ENCODE measurements at regions not wholly inside any gene's neighbourhood (a gene's known extent, or its start where the extent isn't known, plus 50 kb on each side); places are given as distances from the start of the nearest gene placed in this dataset.
A peak's percentile ranks its signal among the peaks of the same experiment; 100 is the strongest.

- CTCF ChIA-PET (ENCODE audit: low intra/inter-chr PET ratio): no interaction called here
These were observed 331.6 kb upstream of the STXBP6 start for GRCh38 chr14:25381498-25381897.

GRCh38 chr14:25375639-25376038 is 325.7 kb upstream of the STXBP6 start:
- H3K27me3 ChIP-seq (ENCODE audit: control insufficient read depth in 2 of 2, insufficient read depth in 2 of 2, low read length in 2 of 2): no peaks in the 10 kb centered on the region
- no peaks in the 10 kb centered on the region for H3K4me1 ChIP-seq (replicated peaks in 1 of 2; ENCODE audit: control insufficient read depth in 2 of 2, insufficient read depth in 2 of 2, low read length in 2 of 2)
- no peaks in the 10 kb centered on the region for H3K36me3 ChIP-seq (ENCODE audit: control insufficient read depth, insufficient read depth, low read length)
- no peaks in the 10 kb centered on the region for H4K20me1 ChIP-seq (replicated peaks; ENCODE audit: control insufficient read depth, insufficient read depth, low read length)
- ChIA-PET CTCF (ENCODE audit: low intra/inter-chr PET ratio) (no interaction called here), POLR2A (no interaction called here)
- TF ChIP-seq ZNF780A (CRISPR knock-in tag; IDR thresholded peaks at IDR 0.05): no peak
- TF ChIP-seq ZNF12 (CRISPR knock-in tag; IDR thresholded peaks at IDR 0.05): no peak
- no peak for TF ChIP-seq ZKSCAN3 (CRISPR knock-in tag; IDR thresholded peaks at IDR 0.05)
- no peak for TF ChIP-seq HOXB6 (CRISPR knock-in tag; IDR thresholded peaks at IDR 0.05; ENCODE audit: borderline replicate concordance)
- no peak for TF ChIP-seq ZNF668 (CRISPR knock-in tag; IDR thresholded peaks at IDR 0.05)
- TF ChIP-seq GATA2 (CRISPR knock-in tag; IDR thresholded peaks at IDR 0.05): no peak
- no peak for TF ChIP-seq MTF1 (CRISPR knock-in tag; IDR thresholded peaks at IDR 0.05; ENCODE audit: borderline replicate concordance)
- TF ChIP-seq ZNF253 (CRISPR knock-in tag; conservative IDR thresholded peaks at IDR 0.05): no peak
- TF ChIP-seq ZNF764 (CRISPR knock-in tag; IDR thresholded peaks at IDR 0.05; ENCODE audit: low read depth): no peak
- TF ChIP-seq ZNF121 (CRISPR knock-in tag; conservative IDR thresholded peaks at IDR 0.05): no peak
- no peak for TF ChIP-seq TEAD4 (IDR thresholded peaks at IDR 0.05; ENCODE audit: low read length)
- TF ChIP-seq TEAD4 (CRISPR knock-in tag; IDR thresholded peaks at IDR 0.05; ENCODE audit: borderline replicate concordance): no peak
- TF ChIP-seq NCOA4 (IDR thresholded peaks at IDR 0.05; ENCODE audit: partially characterized antibody): no peak
- no peak for TF ChIP-seq MTA3 (IDR thresholded peaks at IDR 0.05; ENCODE audit: borderline replicate concordance)
- TF ChIP-seq RFX7 (CRISPR knock-in tag; IDR thresholded peaks at IDR 0.05): no peak
- in situ Hi-C loops (cut with MboI): no loop called here
- H2AFZ ChIP-seq (ENCODE audit: low read depth, low read length): no peak overlapping the region
- no peak overlapping the region for H3K4me3 ChIP-seq
- H3K27ac ChIP-seq (ENCODE audit: extremely low read depth, low read depth, low read length): no peak overlapping the region
- 0% methylated on average over 2 of the region's 2 CpGs for WGBS (ENCODE audit: insufficient coverage, low coverage, missing lambda C conversion rate)
- ATAC-seq: no peak
- BruUV-seq (replicated peaks): no TSS peak
- no peak overlapping the region for H3K4me2 ChIP-seq (ENCODE audit: insufficient read depth, low read length)
- FAIRE-seq: no peak
- no peaks in the 10 kb centered on the region; the same call in 1 of the 2 replicates for H3K9me3 ChIP-seq (replicated peaks; ENCODE audit: control insufficient read depth, insufficient read depth, low read depth, low read length)
- H3K79me2 ChIP-seq (ENCODE audit: control insufficient read depth, insufficient read depth, low read length): no peaks in the 10 kb centered on the region
- no peak for DNase-seq (ENCODE audit: extremely low read depth in 1 of 4, low spot score in 3 of 4)
- H3K9ac ChIP-seq (ENCODE audit: insufficient read depth in 1 of 2, low read depth in 2 of 2, low read length in 2 of 2): no peak overlapping the region
- intact Hi-C loops (cut with micrococcal nuclease): no loop called here
- H3K9me1 ChIP-seq (ENCODE audit: control insufficient read depth, insufficient read depth, low read length): no peaks in the 10 kb centered on the region

More at GRCh38 chr14:25381498-25381897, 331.6 kb upstream of the STXBP6 start:
- FAIRE-seq: no peak
- Histone ChIP-seq H3K9me1 (ENCODE audit: control insufficient read depth, insufficient read depth, low read length) (no peaks in the 10 kb centered on the region), H3K27ac (ENCODE audit: extremely low read depth, low read depth, low read length) (no peak overlapping the region), H3K36me3 (ENCODE audit: control insufficient read depth, insufficient read depth, low read length) (no peaks in the 10 kb centered on the region), H3K9ac (ENCODE audit: insufficient read depth in 1 of 2, low read depth in 2 of 2, low read length in 2 of 2) (no peak overlapping the region), H3K4me1 (replicated peaks in 1 of 2; ENCODE audit: control insufficient read depth in 2 of 2, insufficient read depth in 2 of 2, low read length in 2 of 2) (no peaks in the 10 kb centered on the region), H3K4me2 (ENCODE audit: insufficient read depth, low read length) (no peak overlapping the region), H3K27me3 (ENCODE audit: control insufficient read depth in 2 of 2, insufficient read depth in 2 of 2, low read length in 2 of 2) (no peaks in the 10 kb centered on the region), H3K79me2 (ENCODE audit: control insufficient read depth, insufficient read depth, low read length) (no peaks in the 10 kb centered on the region), H2AFZ (ENCODE audit: low read depth, low read length) (no peak overlapping the region), H3K9me3 (replicated peaks; ENCODE audit: control insufficient read depth, insufficient read depth, low read depth, low read length) (no peaks in the 10 kb centered on the region), H3K4me3 (no peak overlapping the region), H4K20me1 (replicated peaks; ENCODE audit: control insufficient read depth, insufficient read depth, low read length) (no peaks in the 10 kb centered on the region)
- intact Hi-C loops (cut with micrococcal nuclease) (no loop called here), in situ Hi-C loops (cut with MboI) (no loop called here)
- DNase-seq (ENCODE audit: extremely low read depth in 1 of 4, low spot score in 3 of 4): peak in 1 of 4 experiments; percentile 0
- BruUV-seq (replicated peaks): no TSS peak
- 4% methylated on average over 3 of the region's 3 CpGs for WGBS (ENCODE audit: insufficient coverage, low coverage, missing lambda C conversion rate)
- ATAC-seq: no peak
- TF ChIP-seq HDAC2 (IDR thresholded peaks at IDR 0.05) (no peak), HDAC1 (IDR thresholded peaks at IDR 0.05) (no peak)
- POLR2A ChIA-PET: no interaction called here

All from K562 (cell line).